Panc1 (cell line): ENCODE measurements at regions not wholly inside any gene's neighbourhood (a gene's known extent, or its start where the extent isn't known, plus 50 kb on each side); places are given as distances from the start of the nearest gene placed in this dataset.

Experiments
- ATAC-seq: fragments of 200-7000 bp; cut with Tn5 transposase; 2 replicates; pipeline ENCODE4 v1.9.1; 2020; ENCODE audit warnings: mild to moderate bottlenecking, moderate library complexity
- BruUV-seq: library from RNA; stranded (reverse); fragments of 400-500 nt; replicated peaks from 2 replicates; lab custom pipeline; 2021; lab: Mats Ljungman, UMichigan
- CTCF ChIA-PET: fragments of 300-600 bp; sonication (Branson Sonifier 250); formaldehyde crosslinking; loops from one replicate; lab custom pipeline; 2022; ENCODE audit warnings: antibody characterized with exemption; lab: Charles Lee
- POLR2A ChIA-PET: fragments of 300-600 bp; sonication (Branson Sonifier 250); formaldehyde crosslinking; loops from one replicate; lab custom pipeline; 2022; ENCODE audit warnings: antibody characterized with exemption; lab: Charles Lee
- DNase-seq: peaks from one replicate; pipeline ENCODE4 v3.0.0-alpha.2; 2010; ENCODE audit warnings: low read depth, low spot score
- H3K27ac ChIP-seq: 2 replicates; pipeline ENCODE4 v1.5.1; 2011; ENCODE audit warnings: mild to moderate bottlenecking, low read length, inconsistent platforms
- H3K27me3 ChIP-seq: fragments of 200-500 bp; sonication (Bioruptor generic); 2 replicates; pipeline ENCODE4 v1.6.0; 2014; ENCODE audit warnings: low read length, inconsistent platforms; ENCODE audit not compliant: control insufficient read depth, insufficient read depth
- H3K36me3 ChIP-seq: fragments of 200-500 bp; sonication (Bioruptor generic); 2 replicates; pipeline ENCODE4 v1.5.1; 2014; ENCODE audit warnings: inconsistent platforms, mild to moderate bottlenecking, low read length, moderate library complexity; ENCODE audit not compliant: control insufficient read depth, insufficient read depth
- H3K4me1 ChIP-seq: 2 replicates; pipeline ENCODE4 v1.5.1; 2011; ENCODE audit warnings: inconsistent platforms, mild to moderate bottlenecking, low read length, moderate library complexity; ENCODE audit not compliant: control insufficient read depth, insufficient read depth
- H3K4me3 ChIP-seq, 2 experiments: 2 replicates each; pipeline ENCODE4 v1.5.1; 2011 to 2012; ENCODE audit warnings: low read depth in 2 of 2, low read length in 2 of 2, mild to moderate bottlenecking in 2 of 2, inconsistent platforms in 1 of 2, moderate library complexity in 1 of 2
- H3K9me3 ChIP-seq: fragments of 200-500 bp; sonication (Bioruptor generic); 2 replicates; pipeline ENCODE4 v1.5.1; 2014; ENCODE audit warnings: low read depth, mild to moderate bottlenecking, inconsistent platforms, low read length, moderate library complexity; ENCODE audit not compliant: control insufficient read depth, insufficient read depth
- CTCF ChIP-seq: fragments of 450-650 bp; IDR thresholded peaks from 2 replicates; pipeline ENCODE4 v1.5.1; 2017; ENCODE audit warnings: mild to moderate bottlenecking
- POLR2AphosphoS5 ChIP-seq: IDR thresholded peaks from 2 replicates; pipeline ENCODE4 v1.6.1; 2012; ENCODE audit warnings: mild to moderate bottlenecking, low read depth, low read length, moderate library complexity
- SIN3A ChIP-seq: IDR thresholded peaks from 2 replicates; pipeline ENCODE4 v1.6.1; 2012; ENCODE audit warnings: low read depth, mild to moderate bottlenecking, low read length, moderate library complexity, borderline replicate concordance; ENCODE audit not compliant: insufficient read depth
- TCF7L2 ChIP-seq: IDR thresholded peaks from 2 replicates; pipeline ENCODE4 v1.6.1; 2011; ENCODE audit warnings: mild to moderate bottlenecking, low read depth, low read length, inconsistent platforms
- in situ Hi-C: cut with HindIII; loops from 2 replicates; pipeline ENCODE4 v1.10.0; 2016; ENCODE audit warnings: low sequenced_read_pairs, low pct_unique_long_range_greater_than_20kb
- intact Hi-C: fragments of 100-400 bp; cut with micrococcal nuclease; formaldehyde crosslinking; loops from one replicate; pipeline ENCODE4 v1.10.0; 2022; ENCODE audit not compliant: unreplicated experiment
- TF ChIP-seq, protein P1 (sequence below), 2 experiments: IDR thresholded peaks; 2 replicates each; pipeline ENCODE4 v1.6.1; 2011 to 2012; ENCODE audit warnings: low read depth in 2 of 2, control low read depth in 1 of 2, low read length in 1 of 2, mild to moderate bottlenecking in 1 of 2, moderate library complexity in 1 of 2; ENCODE audit not compliant: insufficient read depth in 1 of 2

GRCh38 chr10:45091968-45092367 lies 91.2 kb downstream of the ZNF22 start:
- no peaks in the 10 kb centered on the region for H3K4me1 ChIP-seq
- intact Hi-C loops (no loop called here), in situ Hi-C loops (no loop called here)
- DNase-seq (no peak), ATAC-seq (no peak)
- no peaks in the 10 kb centered on the region for H3K9me3 ChIP-seq
- TF ChIP-seq CTCF (no peak), TCF7L2 (no peak), SIN3A (no peak), POLR2AphosphoS5 (no peak)
- TF ChIP-seq, protein P1, sequence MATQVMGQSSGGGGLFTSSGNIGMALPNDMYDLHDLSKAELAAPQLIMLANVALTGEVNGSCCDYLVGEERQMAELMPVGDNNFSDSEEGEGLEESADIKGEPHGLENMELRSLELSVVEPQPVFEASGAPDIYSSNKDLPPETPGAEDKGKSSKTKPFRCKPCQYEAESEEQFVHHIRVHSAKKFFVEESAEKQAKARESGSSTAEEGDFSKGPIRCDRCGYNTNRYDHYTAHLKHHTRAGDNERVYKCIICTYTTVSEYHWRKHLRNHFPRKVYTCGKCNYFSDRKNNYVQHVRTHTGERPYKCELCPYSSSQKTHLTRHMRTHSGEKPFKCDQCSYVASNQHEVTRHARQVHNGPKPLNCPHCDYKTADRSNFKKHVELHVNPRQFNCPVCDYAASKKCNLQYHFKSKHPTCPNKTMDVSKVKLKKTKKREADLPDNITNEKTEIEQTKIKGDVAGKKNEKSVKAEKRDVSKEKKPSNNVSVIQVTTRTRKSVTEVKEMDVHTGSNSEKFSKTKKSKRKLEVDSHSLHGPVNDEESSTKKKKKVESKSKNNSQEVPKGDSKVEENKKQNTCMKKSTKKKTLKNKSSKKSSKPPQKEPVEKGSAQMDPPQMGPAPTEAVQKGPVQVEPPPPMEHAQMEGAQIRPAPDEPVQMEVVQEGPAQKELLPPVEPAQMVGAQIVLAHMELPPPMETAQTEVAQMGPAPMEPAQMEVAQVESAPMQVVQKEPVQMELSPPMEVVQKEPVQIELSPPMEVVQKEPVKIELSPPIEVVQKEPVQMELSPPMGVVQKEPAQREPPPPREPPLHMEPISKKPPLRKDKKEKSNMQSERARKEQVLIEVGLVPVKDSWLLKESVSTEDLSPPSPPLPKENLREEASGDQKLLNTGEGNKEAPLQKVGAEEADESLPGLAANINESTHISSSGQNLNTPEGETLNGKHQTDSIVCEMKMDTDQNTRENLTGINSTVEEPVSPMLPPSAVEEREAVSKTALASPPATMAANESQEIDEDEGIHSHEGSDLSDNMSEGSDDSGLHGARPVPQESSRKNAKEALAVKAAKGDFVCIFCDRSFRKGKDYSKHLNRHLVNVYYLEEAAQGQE (IDR thresholded peaks at IDR 0.05; ENCODE audit: insufficient read depth in 1 of 2, low read depth in 2 of 2, low read length in 1 of 2): no peak
- no peak overlapping the region for H3K4me3 ChIP-seq
- H3K27me3 ChIP-seq: peaks cover 6% of the 10 kb centered on the region
- ChIA-PET POLR2A (no interaction called here), CTCF (no interaction called here)
- H3K27ac ChIP-seq: no peak overlapping the region
- no TSS peak for BruUV-seq
- no peaks in the 10 kb centered on the region for H3K36me3 ChIP-seq

DNA sequence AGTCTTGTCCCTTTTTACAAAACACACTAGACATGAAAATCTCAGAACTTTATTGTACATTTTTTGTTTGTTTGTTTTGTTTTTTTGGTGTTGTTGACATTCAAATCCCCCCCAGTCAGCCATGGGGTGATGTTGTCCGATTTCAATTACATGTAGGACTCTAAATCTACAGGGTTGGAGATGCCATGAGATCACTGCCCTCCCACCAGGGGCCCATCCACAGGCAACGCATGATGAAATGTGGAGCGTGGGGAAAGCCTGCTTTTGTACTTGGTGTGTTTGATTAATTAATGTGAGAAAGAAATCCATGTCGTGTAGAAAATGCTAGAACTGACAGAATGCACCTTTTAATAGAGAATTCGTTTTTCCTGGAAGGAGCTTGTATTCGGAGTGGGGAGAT lies 93.2 kb downstream of the ZNF22 start:
- peaks cover 6% of the 10 kb centered on the region for H3K27me3 ChIP-seq
- intact Hi-C loops (no loop called here), in situ Hi-C loops (no loop called here)
- no peak overlapping the region for H3K27ac ChIP-seq
- ATAC-seq (no peak), DNase-seq (no peak)
- no peaks in the 10 kb centered on the region for H3K36me3 ChIP-seq
- TF ChIP-seq, protein P1 (IDR thresholded peaks at IDR 0.05; ENCODE audit: insufficient read depth in 1 of 2, low read depth in 2 of 2, low read length in 1 of 2): no peak
- no peak for TF ChIP-seq POLR2AphosphoS5
- no TSS peak for BruUV-seq
- no peaks in the 10 kb centered on the region for H3K4me1 ChIP-seq
- ChIA-PET CTCF (no interaction called here), POLR2A (no interaction called here)
- H3K9me3 ChIP-seq: no peaks in the 10 kb centered on the region
- no peak overlapping the region for H3K4me3 ChIP-seq
